HG03108 (cell line): ENCODE measurements at regions not wholly inside any gene's neighbourhood (a gene's known extent, or its start where the extent isn't known, plus 50 kb on each side); places are given as distances from the start of the nearest gene placed in this dataset.
"Not testable (repeated sequence)": the region's sequence is repeated elsewhere in the genome, so short reads cannot be mapped to it uniquely, and the experiment has no call there.

Experiments
- ATAC-seq: cut with Tn5 transposase; IDR thresholded peaks from one replicate; pipeline ENCODE4 v1.9.1; 2021; ENCODE audit warnings: moderate library complexity; ENCODE audit not compliant: unreplicated experiment

- ATAC-seq, result no peak
Measured at GRCh38 chr14:85333841-85334240, 196.1 kb upstream of the FLRT2 start.

- ATAC-seq, result no peak
Measured at GRCh38 chr14:85334316-85334715, 195.6 kb upstream of the FLRT2 start.

GRCh38 chr14:85336257-85336656, 193.7 kb upstream of the FLRT2 start:
- ATAC-seq, result no peak

- ATAC-seq, result no peak
Measured at GRCh38 chr14:85336817-85337216, 193.1 kb upstream of the FLRT2 start.

- ATAC-seq, result no peak
Measured at GRCh38 chr14:85338895-85339294, 191.0 kb upstream of the FLRT2 start.

- ATAC-seq, result no peak
Measured at GRCh38 chr14:85342858-85343607, 186.9 kb upstream of the FLRT2 start.

- no peak for ATAC-seq
Measured at GRCh38 chr14:85344171-85344570, 185.8 kb upstream of the FLRT2 start.

GRCh38 chr14:85344847-85345570, 184.9 kb upstream of the FLRT2 start:
- ATAC-seq, result no peak

GRCh38 chr14:85350667-85351066, 179.3 kb upstream of the FLRT2 start:
- no peak for ATAC-seq

GRCh38 chr14:85352588-85352987, 177.4 kb upstream of the FLRT2 start:
- not testable (repeated sequence) for ATAC-seq

GRCh38 chr14:85357120-85357519, 172.8 kb upstream of the FLRT2 start:
- no peak for ATAC-seq

GRCh38 chr14:85358136-85358785, 171.7 kb upstream of the FLRT2 start:
- ATAC-seq, result no peak

GRCh38 chr14:85359505-85359904, 170.4 kb upstream of the FLRT2 start:
- no peak for ATAC-seq

- no peak for ATAC-seq
Measured at GRCh38 chr14:85363358-85363757, 166.6 kb upstream of the FLRT2 start.

- no peak for ATAC-seq
Measured at GRCh38 chr14:85366226-85366625, 163.7 kb upstream of the FLRT2 start.

- ATAC-seq, result no peak
Measured at GRCh38 chr14:85380881-85381280, 149.1 kb upstream of the FLRT2 start.

GRCh38 chr14:85382341-85382740, 147.6 kb upstream of the FLRT2 start:
- ATAC-seq, result no peak

GRCh38 chr14:85387181-85387580, 142.8 kb upstream of the FLRT2 start:
- no peak for ATAC-seq

- ATAC-seq, result no peak
Measured at GRCh38 chr14:85390236-85390635, 139.7 kb upstream of the FLRT2 start.

GRCh38 chr14:85391455-85391854, 138.5 kb upstream of the FLRT2 start:
- ATAC-seq, result no peak

- no peak for ATAC-seq
Measured at GRCh38 chr14:85391892-85392291, 138.1 kb upstream of the FLRT2 start.

- no peak for ATAC-seq
Measured at GRCh38 chr14:85399186-85399585, 130.8 kb upstream of the FLRT2 start.
